Amniotic epithelial cell (primary cell): ENCODE measurements at regions not wholly inside any gene's neighbourhood (a gene's known extent, or its start where the extent isn't known, plus 50 kb on each side); places are given as distances from the start of the nearest gene placed in this dataset.

Source experiments
- DNase-seq: peaks from one replicate; pipeline ENCODE4 v3.0.0-alpha.2; 2010; ENCODE audit warnings: low read depth

DNA sequence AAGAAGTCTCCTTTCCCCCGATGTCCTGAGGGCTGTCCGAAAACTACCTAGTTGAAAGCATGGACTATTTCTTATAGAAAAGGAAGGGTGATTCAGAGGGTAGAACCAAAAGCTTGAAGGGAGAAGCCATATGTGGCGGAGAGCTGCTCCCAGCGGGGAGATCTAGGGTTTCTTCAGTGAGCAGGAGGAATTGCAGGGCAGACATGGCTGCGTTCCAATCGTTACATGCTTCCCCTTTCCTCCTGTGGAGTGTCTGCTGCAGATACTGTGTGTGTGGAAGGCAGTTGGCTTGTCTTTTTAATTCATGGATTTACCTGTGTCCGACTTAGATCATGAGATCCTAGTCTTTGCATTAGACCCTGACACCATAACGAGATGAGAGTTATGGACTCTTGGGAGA, 799.5 kb downstream of the QKI start:
- DNase-seq = no peak

DNA sequence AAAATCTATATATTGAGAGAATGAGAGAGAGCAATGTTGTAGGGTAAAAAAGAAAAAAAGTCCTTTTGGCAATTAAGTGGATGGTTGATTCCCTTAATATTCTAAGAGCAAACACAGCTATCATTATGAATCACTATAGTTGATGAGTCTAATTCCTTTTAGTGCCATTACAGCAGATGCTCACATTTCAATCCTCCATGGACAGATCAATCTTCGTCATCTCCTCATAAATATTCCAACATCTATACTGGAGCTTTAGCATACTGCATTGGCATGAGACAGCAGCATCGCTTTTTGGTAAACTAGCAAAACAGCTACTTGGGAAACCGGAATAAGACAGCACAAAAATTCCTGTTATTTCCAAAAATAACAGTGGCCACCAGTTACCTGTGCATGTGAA, 796.7 kb downstream of the QKI start:
- no peak for DNase-seq

DNA sequence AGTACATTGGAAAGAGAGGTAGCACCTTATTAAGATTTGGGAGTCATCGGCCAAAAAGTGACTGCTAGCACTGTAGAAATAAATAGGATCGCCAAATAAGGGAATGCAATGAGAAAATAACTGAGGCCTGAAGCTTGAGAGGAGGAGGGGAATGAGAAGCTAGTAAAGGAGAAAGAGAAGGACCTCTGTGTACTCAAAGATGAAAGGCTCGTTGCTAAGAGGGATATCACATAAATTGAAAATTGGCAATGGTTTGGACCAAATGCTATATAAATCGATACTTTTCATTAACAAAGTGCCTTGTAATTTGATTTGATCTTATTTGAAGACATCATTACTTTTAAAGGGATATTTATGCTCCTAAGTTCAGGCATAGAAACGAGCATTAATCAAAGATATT, 796.3 kb downstream of the QKI start:
- no peak for DNase-seq

DNA sequence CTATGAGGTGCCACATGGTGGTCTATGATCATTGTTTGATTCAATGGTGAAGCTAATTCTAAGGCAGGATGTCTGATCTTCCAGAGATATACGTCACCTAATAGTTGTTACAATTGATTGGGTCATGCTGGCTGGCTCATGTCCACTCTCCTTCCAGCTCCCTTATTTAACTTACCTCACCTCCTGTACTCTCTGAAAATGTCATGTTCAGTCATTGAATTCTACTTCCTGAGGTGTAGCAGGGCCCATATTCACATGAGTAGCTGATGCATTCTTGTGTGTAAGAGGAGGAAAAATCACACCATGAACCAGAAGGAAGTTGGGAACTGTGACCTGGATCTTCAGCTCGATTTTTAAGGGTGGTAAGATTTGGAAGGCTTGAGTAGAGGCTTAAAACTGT, 795.8 kb downstream of the QKI start:
- no peak for DNase-seq

DNA sequence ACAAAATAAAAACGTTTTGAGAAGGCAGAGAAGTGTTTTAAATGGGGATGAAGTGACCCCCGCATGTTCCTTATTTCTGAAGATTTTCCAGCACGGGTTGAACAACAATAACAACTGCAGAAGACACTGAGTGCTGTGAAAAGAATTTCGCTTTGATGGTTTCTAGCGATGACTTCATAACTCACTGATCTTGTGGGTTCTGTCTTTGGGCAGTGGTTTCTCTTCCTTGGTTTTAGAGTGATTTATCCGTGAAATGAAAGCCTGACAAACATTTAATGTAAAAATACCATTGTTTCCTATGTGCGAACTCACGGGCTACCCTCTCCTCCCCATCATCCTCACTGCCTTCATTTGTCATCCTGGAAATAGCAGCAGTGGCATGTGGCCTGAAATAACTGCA, 793.9 kb downstream of the QKI start:
- DNase-seq = no peak

DNA sequence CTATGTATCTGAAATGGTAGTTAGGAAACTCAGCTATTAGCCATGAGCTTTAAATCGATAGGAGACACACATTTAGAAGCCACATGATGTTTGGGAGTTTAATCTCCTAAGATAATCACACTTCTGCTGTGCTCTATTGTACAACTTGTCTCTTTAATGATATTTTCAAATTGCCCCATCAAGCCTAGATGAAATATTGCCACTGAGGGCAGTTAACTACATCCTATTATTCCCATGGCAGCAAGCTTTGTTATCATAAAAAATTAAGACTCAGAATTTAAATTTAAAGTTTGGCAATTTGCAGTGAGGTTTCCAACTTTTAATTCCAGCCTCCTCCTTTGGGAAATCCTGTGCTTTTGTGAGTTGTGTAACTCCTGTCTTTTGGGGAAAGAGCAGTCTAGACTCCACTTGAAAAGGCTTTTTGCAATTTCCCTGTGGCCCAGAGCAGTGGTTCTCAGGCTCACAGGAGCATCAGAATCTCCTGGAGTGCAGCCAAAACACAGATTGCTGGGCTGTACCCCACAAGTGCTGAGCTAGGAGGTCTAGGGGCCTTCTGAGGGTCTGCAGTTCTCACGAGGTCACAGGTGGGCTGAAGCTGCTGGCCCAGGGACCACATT, 792.4 kb downstream of the QKI start:
- no peak for DNase-seq

DNA sequence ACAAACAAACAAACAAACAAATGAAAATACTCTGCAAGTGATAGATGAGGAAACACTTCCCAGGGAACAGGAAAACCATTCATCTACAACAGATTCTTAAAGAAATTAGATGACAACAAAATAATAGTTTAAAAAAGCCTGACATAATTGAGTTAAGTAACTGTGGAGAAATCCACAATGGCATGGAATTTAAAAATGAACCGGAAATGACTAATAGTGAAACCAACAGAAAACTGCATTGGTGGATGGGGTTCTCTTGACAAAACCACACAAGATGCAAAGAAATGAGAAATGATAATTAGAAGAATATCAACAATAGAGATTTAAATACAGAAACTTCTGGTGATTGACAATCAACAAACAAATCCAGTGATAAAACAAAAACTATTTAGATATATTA, 785.6 kb downstream of the QKI start:
- DNase-seq = no peak

DNA sequence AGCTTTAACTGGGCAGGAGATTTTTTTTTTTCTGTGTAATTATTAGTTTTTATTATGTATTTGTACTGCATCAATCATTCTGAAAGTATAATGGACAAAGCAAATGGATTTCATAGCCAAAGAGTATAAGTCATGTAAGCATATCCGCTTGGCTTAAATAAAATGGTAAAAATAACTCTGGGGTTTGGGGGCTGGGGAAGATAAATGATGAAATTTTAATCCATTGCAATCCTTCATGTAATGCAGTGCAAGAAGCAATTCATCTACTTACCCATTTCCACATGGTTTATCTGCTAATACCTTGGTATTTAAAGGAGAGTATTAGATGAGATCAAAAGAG, 781.4 kb downstream of the QKI start:
- no peak for DNase-seq

DNA sequence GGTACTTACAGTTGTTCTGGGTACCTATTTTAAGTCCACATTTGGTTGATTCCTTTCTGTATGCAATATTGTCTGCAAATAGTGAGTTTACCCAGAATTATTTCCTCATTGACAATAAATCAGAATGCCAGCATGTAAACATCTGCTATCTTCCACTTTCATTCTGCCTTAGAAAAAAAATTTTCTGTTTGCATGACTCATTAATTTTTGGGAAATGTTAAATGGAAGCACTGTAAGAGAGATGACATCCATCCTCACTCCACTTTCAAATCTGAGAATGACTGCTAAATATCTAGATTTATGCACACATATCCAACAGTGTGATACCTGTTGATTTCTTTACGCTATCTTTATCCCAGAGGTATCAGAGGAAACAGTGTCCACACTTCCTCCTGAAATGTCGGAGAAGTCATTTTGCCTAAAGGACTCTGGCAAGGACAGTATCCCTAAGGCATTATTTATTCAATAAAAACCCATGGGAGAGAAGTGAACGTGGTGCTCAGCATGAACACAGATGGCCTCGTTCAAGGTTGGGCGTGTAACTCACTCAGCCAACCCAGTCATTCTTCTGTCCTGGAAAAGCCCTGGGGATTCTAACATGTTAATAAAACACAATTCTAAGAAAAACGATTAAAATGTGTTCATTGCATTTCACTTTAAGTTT, 780.9 kb downstream of the QKI start:
- DNase-seq = no peak

DNA sequence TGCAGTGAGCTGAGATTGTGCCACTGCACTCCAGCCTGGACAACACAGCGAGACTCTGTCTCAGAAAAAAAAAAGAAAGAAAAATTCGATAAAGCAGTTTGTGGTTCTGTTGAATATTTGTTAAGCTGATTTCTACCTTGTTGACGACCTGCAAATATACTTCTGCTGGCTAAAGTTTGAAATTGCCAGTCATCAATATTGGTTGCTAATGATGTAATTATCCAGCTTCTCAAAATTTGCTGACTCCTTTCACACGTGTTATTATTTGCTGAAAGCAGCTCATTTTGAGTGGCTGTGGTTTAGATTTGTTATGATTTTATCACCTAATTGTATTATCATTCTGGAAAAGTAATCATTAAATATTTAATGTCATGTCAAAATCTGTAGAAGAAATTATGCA, 774.3 kb downstream of the QKI start:
- no peak for DNase-seq

DNA sequence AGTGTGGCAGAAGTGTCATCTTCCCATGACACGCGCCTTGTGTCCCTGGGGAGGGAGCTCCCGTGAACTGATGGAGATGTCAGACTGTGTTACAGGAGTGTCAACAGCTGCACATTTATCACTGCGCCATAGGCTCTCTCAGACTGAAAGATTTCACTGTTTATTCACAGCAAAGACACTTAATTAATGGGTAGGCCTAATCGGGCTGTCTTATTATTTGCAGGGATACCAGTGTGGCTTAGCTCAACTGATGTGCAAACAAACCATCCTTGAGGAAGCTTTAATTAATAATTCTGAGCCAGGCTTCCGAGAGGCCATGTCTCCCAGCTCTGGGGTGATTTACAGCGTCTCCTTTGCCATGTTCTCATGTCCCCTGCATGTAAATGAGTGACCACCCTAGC, 771.0 kb downstream of the QKI start:
- DNase-seq = no peak

DNA sequence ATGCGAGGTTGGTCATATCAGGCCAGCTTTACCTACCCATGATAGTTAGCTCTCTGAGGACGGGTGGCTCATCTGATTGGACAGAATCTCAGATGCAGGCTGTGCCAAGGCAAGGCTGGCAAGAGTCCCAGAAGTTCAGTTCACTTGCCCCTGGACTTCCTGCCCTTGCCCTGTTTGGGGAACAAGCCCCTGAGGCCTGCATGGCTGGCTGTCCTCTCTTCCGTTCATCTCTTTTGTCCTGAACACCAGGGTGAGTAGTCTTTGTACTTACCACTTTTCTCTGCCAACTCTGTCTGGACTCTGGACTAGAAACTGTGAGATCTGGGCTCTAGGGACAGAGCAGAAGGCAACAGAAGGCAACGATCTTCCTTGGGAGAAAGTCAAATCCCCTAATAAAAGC, 769.9 kb downstream of the QKI start:
- no peak for DNase-seq

DNA sequence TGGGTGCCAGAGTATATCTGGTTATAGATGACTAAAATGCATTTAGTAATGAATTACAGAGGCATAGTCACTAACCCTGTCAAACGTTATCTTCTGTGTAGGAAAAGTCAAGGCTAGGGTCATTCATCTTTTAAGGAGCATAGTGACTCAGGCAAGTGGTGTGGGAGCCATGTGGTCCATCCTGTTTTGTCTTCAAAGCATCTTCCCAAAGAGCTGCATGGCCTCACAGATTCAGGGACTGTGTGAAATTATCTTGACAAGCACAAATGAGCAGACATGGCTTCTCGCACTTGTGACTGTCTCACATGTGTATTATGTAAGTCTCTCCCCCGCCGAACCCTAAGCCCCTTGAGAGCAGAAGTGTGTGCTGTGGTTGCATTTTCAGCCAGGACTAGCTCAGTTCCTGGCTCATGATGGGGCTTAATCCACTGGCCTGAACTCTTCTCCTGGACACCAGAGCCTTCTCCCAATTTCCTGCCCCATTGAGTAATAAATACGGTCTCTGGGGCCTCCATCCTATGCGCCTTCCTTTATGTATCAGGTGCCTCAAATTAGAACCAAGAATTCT, 769.1 kb downstream of the QKI start:
- no peak for DNase-seq

DNA sequence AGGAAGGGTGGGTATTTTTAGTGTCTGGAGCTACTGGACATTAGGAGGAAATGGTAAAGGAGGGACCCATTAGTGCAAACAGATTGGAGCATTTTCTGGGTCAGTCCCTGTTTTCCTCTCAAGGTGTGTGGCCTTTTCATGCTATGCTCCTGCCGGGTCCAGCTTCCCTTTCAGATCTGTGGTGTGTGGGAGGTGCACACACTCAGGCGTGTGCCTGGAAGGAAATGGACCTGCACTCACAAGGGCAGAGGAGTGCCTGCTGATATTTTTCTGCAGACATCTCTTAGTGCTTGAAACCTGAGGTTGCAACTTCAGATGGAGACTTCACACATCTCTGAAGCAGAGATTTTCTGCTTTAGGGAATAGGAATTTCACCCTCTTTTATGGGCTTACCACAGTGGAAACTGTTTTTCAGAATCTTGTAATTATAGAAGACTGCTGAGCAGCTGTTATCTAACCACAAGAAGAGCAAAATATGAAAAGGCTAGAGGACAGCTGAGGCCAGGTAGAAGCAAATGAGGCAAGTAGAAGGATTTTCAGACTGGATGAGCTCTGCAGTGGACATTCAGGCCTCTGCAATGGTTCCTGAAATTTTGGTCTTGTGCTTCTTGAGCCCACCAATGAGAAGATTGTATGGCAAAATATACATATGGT, 764.3 kb downstream of the QKI start:
- no peak for DNase-seq

DNA sequence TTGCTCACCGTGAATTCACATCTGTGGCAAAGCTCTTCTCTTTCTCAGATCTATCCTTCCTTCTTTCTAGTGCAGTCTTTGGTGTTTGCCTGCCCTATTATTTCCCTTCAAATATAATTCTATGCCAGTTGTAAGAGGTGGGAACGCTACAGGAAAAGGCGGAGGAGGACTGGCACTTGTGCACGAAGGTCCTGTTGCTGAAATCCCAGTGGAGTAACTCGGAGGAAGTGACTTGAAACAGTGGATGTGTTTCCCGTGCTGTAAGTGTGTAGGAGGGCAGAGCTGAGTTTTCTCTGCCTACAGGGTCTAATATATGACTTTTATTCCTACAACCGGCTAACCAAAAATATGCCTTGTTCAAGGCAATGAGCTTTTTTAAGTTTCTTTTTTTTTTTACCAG, 754.8 kb downstream of the QKI start:
- DNase-seq = no peak

DNA sequence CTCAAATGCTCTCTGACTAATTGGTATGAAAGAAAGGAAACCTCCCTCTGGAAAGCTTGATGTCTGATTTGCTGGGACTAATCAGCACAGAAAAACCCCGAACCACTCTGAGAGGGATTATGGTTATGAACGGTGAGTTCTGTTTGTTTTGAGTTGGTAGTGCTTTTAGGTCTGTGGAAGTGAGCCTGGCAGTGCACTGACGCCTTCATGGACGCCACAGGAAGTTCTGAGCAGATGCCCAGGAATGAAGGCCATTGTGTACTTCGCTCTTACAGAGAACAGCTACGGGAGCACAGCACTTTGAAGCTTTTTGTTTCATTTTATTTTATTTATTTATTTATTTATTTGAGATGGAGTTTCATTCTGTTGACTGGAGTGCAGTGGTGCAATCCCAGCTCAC, 754.1 kb downstream of the QKI start:
- DNase-seq = no peak

DNA sequence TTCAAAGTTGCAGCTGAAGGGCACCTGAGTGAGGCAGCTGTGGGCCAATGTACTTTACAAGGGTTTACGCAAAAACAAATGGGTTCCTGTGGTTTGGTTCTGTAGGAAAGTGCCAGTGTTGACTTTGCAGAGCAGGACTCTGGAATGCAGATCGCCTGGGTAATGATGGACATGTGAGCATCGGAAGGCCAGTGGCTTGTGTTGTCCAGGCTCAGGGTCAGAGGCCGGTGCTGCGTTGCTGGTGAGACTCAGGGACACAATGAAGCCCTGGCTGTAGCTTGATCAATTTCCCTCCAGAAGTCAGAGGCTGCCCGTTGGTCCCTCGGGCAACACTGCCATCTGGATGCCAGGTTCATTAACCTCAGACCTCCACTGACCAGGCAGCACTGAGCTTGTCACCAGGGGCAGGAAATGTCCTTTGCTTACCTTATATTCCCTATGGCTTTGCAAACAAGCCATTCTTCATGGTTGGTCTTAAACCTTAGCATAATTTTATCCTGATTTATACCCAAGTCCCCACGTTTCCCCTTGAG, 753.4 kb downstream of the QKI start:
- no peak for DNase-seq

DNA sequence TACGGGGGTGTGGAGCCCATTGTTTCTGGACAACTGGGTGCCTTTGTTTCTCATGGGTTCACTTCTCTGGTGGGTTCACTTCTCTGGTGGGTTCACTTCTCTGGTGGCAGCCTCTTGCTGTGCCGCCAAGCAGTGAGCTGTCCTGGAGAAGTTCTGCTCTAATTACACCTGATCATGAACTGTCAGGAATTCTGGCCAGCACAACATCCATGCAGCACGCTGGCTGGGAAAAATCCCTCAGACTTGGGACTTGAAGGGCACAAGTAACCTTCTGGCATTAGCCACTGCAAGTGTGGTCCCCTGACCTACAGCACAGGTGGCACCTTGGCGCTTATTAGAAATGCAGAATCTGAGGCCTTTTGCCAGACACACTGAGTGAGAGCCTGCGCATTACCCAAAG, 752.5 kb downstream of the QKI start:
- DNase-seq = no peak

DNA sequence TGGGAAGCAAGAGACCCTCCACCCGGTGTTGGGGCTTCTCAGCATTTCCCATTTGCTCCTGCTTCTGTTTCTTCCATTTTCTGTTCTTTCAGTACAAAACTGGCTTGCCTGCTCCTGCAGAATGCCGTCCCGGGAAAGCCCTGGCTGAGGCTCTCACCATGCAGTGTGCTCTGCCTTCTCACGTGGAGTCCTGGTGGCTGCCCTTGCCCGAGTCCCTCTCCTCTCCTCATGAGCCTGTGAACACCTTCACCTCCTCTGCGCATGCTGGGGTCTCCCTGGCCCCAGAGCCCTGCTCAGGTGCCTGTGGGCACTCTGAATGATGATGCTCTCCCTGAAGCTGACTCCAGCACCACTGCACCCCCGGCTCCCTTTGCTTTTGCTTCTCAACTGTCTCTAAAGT, 752.0 kb downstream of the QKI start:
- DNase-seq = no peak

DNA sequence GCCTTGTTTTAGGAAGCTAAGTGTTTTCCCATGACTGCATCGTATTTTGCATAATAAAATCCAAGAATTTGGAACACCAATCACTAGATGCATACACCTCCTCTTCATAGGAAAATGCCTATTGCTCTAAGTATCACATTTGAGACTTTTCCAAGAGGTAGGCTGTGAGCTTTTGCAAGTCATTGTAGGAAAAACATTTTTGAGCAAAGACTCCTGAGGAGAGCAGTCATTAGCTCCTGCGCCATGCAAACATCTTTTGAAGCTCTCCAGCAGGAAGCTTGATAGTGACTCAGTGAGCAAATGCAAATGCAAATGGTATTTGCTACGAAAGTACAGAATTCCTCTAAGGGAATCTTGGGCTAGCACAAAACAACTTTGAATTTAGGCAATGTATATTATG, 750.4 kb downstream of the QKI start:
- DNase-seq = no peak

DNA sequence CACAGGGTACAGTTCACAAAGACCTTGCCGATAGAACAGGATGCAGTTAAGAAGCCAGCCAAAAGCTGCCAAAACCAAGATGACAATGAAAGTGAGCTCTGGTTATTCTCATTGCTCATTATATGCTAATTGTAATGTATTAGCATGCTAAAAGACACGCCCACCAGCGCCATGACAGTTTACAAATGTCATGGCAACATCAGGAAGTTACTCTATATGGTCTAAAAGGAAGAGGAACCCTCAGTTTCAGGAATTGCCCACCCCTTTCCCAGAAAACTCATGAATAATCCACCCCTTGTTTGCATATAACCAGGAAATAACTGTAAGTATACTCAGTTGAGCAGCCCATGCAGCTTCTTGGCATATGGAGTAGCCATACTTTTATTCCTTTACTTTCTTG, 748.7 kb downstream of the QKI start:
- no peak for DNase-seq

DNA sequence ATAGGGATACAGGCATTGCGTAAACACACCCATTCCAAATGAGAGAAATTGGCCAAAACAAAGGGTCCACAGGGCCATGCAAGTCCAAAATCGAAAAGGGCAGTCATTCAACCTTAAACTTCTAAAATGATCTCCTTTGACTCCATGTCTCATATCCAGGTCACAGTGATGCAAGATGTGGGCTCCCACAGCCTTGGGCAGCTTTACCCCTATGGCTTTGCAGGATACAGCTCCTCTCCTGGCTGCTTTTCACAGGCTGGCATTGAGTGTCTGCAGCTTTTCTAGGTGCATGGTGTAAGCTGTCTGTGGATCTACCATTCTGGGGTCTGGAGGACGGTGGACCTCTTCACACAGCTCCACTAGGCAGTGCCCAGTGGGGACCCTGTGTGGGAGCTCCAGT, 744.5 kb downstream of the QKI start:
- DNase-seq = no peak

DNA sequence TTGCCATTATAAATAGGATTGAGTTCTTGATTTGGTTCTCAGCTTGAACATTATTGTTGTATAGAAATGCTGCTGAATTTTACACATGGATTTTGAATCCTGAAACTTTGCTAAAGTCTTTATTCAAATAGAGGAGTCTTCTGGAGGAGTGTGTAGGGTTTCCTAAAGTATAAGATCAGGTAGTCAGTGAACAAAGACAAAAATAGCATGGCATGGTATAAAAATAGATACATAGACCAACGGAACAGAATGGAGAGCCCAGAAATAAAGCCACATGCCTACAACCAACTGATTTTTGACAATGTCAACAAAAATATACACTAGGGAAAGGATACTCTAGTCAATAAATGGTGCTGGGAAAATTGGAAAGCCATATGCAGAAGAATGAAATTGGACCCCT, 740.1 kb downstream of the QKI start:
- no peak for DNase-seq

DNA sequence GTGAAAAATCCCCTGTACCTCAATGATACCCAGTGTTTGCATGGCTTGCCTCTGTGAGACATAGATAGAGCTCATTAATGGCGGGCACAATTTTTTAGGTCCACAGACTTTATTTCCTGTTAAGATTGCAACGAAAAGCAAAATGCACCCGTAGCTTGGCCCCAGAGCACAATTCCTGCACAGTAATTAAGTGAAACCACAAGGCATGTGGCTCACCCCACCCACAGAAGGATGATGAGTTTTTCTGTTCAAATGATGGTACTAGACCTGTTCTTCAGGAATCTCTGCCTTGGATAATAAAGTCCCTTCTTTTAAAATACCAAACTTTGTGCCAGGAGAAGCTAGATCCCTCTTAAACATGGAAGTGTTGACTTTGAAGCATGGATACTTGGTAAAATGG, 738.1 kb downstream of the QKI start:
- DNase-seq = no peak
